SW 1271 (cell line): ENCODE measurements at regions not wholly inside any gene's neighbourhood (a gene's known extent, or its start where the extent isn't known, plus 50 kb on each side); places are given as distances from the start of the nearest gene placed in this dataset.

Experiments
- DNase-seq, 2 experiments: peaks; one replicate each; lab custom pipeline; 2025; lab: John Stamatoyannopoulos, UW

DNA sequence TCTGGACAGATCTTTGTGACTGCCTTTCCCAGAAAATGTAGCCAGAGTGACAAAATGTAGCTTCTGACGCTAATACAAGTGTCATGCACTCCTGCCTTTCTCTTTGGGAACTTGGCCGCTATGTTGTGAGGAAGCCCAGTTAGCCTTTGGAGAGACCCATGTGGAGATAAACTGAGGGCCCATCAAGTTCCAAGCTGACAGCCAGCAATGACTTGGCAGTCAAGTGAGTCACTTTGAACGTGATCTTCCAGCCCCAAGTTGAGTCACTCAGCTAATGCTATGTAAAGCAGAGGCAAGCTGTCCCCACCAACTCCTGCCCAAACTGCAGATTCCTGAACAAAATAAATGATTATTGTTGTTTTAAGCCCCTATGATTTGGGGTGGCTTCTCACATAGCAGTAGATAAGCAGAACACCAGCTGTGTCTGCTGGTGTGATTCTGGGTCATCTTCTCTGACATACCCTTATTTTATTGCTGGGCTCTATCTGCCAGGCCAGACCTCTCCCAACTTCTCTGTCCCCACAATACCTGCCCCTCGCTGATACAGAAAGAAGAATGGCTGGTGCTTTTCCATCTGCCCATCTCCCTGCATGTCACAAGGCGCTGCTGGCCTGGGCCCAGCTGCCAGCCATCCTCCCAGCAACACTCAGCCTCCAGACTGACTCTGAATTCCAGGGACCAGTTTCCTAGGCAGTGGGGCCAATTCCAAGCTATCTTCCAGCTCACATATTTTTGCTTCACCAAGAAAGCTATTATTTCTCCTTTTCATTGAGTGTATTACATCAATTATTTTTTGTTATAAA lies 274.8 kb downstream of the LRFN2 start:
- no peak for DNase-seq

DNA sequence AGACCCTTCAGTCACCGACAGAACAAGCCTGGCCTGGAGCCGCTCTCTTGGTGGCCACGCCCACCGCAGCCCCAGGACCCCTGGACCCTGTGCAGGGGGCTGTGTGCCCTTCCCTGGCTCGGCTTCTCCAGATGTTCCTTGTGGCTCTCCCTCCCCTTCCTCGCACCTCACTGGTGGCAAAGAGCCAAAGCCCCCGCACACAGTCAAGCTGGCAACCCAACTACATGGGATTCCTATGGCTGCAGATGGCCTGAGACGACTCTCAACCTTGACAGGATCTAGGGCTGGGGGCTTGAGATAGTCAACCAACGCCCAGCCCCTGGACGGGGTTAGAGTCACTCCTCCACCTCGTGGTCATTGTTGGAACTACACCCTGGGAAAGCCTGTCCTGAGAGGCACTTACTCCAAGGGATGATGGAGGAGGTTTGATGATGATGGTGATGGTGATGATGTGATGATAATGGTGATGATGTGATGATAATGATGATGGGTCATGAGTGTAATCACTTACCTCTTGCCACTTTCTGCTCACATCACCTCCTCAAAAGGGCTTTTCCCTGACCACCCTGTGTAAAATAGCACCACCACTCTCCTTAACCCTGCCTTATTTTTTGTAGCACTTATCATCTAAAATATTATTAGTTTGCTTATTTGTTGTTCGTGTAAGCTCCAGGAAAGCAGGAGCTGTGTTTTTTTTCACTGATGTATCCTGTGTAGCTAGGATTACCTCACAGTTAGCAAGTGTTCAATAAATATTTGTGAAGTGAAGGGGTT lies 278.4 kb downstream of the LRFN2 start:
- peak in 1 of 2 experiments; percentile 13 for DNase-seq

DNA sequence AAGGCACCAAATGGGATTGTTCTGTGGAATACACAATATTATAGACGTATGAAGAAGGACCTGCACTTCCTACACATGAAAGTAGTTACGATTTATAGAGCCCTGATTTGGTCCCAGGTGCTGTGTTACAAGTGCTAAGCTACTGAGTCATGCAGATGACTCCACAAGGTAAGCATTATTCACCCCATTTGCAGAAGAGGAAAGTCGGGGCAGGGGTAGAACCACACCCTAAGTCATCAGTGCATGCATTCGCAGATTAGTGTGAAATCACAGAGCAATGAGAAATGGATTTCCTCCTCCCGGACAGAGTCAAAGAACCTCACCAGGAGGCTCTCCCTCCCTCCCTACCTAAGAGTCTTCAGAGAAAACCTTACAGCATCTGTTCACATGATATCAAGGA lies 279.5 kb downstream of the LRFN2 start:
- DNase-seq: no peak

GRCh38 chr6:40302856-40303454 lies 284.2 kb downstream of the LRFN2 start:
- DNase-seq: no peak

GRCh38 chr6:40299681-40300080 lies 287.5 kb downstream of the LRFN2 start:
- DNase-seq: no peak

DNA sequence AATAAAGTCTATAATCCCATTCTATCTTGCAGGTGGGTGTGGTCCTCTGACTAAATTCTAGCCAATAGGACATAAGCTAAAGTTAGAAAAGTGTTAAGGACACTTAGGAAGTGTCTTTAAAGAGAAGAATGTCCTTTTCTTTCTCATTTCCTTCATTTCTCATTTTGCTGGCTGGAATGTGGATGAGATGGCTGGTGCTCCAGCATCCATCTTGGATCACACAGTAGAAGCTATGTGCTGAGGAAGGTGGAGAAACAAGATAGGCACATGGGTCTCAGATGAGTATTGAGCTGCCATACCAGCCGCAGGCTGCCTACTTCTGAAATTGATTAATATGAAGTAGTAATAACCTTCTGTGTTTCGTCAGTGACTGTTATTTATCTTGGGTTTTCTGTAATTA lies 289.0 kb downstream of the LRFN2 start:
- no peak for DNase-seq

GRCh38 chr6:40295251-40295950 lies 291.8 kb downstream of the LRFN2 start:
- no peak for DNase-seq

DNA sequence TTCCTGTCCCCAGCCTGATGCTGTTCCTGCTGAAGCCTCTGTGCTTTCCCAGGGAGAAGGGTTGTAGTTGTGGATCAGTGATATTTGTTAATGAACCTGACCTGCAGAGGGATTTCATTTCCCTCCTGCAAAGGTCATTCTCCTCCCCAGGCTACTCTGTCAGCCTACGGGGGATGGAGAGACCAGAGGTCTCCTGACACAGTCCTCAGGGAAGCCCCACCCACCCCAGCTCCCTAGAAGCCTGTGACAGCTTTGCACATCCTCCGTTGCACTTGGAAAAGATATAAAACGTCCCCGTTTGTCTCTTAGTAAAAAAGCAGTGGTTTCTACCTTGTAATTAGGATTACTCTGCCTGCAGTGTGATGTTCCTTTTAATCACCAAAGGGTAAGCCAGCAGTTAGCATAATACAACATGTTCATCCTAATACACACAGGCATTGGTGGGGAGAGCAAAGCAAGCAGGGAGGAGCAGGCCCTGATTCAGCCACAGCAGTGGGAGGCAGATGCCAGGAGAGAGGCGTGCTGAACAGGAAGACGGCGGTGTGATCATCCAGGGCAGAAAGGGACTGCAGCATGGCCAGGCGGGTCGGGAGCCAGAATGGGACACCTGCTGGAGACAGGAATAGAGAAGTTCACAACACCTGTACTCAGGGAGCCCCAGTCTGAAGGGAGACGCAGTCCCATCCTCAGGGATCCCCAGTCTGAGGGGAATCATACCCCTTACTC lies 293.5 kb downstream of the LRFN2 start:
- DNase-seq: no peak

GRCh38 chr6:40293060-40293459 lies 294.1 kb downstream of the LRFN2 start:
- no peak for DNase-seq

DNA sequence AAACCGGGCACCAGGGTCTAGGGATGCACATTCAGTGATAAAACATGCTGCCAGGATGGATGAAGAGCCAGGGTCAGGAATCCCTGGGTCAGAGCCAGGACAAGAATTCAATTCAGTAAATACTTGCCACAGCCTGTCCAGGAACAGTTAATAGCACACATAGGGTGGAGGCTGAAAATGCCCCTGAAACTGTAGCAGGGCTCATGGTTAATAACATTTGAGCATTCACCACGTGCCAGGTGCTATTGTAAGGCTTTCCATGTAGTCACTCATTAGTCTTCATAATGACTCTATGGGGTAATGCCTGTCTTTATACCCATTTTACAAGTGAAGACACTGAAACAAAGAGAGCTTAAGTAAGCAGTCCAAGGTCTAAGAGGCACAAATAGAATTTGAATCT lies 296.3 kb downstream of the LRFN2 start:
- DNase-seq: no peak

GRCh38 chr6:40288919-40289318 lies 298.2 kb downstream of the LRFN2 start:
- DNase-seq: no peak

GRCh38 chr6:40287296-40287850 lies 299.8 kb downstream of the LRFN2 start:
- DNase-seq: no peak

DNA sequence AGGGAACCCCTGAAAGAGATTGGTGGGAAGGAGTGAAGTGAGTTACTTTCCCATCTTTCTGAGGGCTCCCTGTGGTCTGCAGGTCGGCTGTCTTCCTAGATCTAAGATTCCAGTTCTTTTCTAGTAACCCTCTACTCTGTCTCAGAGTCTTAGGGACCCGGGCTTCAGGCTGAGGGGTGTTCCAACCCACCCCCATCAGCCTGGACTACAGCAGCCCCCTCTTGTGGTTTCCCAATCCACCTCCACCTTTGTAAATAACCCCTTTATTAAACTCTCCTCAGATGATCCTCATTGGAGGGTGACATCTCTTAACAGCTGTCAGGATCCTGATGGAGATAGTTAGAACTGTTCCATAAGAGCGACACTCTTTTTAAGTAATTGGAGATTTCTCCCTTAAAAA lies 300.4 kb downstream of the LRFN2 start:
- no peak for DNase-seq

DNA sequence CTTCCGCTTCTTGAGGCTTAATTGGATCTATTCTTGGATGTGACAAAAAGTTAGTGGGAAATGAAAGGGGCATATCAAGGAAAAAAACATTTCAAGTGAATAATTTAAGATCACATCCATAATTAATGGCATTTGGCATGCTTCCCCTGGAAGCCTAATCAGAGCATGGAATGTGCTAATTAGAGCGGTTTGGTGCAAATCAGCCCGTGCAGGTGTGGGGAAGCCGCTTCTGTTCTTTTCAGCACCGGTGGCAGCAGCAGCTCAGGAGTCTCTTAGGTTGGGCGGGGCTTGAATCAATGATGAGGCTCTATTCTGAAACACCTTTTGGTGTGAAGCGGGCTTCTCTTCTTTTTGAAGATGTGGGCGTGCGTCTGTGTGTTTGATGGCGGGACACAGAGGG lies 301.2 kb downstream of the LRFN2 start:
- DNase-seq: no peak

DNA sequence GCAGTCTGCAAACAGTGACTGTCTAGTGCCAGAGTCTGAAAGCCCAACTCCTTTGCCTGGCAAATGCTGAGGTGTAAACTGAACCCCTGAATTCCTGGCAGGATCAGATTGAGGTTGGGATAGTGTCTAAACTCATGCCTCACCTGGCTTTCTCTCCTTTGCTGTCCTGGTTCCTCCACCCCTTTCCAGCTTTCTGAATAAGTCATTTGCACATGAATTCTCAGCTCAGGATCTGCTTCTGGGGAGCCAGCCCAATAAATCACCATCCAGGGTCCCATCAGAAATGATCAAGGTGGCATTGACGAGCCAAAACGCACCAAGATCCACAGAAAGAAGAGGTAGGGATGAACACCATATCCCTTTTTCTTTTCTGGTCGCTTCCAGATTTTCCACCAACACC lies 301.6 kb downstream of the LRFN2 start:
- no peak for DNase-seq

GRCh38 chr6:40282986-40283385 lies 304.2 kb downstream of the LRFN2 start:
- no peak for DNase-seq

GRCh38 chr6:40281402-40281801 lies 305.8 kb downstream of the LRFN2 start:
- DNase-seq: no peak

GRCh38 chr6:40280231-40280630 lies 306.9 kb downstream of the LRFN2 start:
- DNase-seq: no peak

- DNase-seq: no peak
Observed at GRCh38 chr6:40276141-40276540, 311.0 kb downstream of the LRFN2 start.

DNA sequence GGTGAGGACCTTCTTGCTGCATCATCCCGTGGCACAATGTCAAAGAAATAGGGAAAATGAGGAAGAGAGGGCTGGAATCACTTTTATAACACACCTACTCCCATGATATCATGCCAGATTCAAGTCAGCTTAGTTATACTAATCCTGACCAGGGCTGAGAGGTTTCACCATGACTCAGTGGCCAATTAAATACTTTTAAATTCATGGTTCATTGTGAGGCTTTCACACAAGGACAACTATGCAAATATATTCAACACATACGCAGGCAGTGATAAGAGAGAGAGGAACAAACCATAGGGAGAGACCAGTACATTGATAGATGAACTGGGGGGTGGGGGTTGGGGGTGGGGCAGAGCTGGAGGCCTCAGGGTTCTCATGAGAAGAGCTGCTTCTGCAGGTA lies 313.1 kb downstream of the LRFN2 start:
- no peak for DNase-seq

- DNase-seq: no peak
Observed at GRCh38 chr6:40268614-40269013, 318.6 kb downstream of the LRFN2 start.
